ENCODE measurements at regions not wholly inside any gene's neighbourhood (a gene's known extent, or its start where the extent isn't known, plus 50 kb on each side); places are given as distances from the start of the nearest gene placed in this dataset.

DNA sequence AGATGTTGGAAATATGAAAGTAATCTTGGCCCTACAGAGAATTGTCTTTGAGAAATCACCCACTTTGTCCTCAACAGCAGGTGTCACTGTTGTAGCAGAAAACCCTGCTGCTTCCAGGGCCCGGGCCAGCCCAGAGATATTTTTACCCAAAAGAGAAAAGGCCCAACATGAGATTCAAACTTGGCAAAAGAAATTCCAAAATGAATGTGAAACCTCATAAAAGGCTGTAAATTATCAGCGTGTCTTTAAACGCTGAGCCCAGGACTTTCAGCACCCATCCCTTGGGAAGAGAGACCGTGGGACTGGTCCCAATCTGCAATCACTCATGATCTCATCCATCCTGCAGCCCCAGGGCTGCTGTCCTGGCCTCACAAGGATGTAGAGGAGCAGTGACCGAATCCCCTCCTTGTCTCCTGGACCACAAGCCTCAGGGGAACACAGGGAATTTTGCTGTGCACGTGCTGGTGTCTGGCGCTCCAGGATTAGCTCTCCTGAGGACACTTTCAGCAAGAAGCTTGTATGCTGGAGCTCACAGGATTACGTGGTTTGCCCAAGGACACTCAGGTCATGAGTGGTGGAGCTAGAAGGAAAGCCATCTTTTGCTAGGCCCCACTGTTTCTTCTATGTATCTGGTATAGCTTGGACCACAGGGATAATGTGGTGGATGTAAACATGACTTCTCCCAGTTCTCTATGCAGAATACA is 202.1 kb downstream of the RNF144A start:
- H3K4me3 ChIP-seq (ENCODE audit: low read depth, low read length), result no peak overlapping the region
- TF ChIP-seq, protein P1, sequence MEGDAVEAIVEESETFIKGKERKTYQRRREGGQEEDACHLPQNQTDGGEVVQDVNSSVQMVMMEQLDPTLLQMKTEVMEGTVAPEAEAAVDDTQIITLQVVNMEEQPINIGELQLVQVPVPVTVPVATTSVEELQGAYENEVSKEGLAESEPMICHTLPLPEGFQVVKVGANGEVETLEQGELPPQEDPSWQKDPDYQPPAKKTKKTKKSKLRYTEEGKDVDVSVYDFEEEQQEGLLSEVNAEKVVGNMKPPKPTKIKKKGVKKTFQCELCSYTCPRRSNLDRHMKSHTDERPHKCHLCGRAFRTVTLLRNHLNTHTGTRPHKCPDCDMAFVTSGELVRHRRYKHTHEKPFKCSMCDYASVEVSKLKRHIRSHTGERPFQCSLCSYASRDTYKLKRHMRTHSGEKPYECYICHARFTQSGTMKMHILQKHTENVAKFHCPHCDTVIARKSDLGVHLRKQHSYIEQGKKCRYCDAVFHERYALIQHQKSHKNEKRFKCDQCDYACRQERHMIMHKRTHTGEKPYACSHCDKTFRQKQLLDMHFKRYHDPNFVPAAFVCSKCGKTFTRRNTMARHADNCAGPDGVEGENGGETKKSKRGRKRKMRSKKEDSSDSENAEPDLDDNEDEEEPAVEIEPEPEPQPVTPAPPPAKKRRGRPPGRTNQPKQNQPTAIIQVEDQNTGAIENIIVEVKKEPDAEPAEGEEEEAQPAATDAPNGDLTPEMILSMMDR (IDR thresholded peaks at IDR 0.05; ENCODE audit: control insufficient read depth, extremely low read depth, insufficient read depth), result peak; percentile 76
- DNase-seq (ENCODE audit: low read depth), result no peak

DNA sequence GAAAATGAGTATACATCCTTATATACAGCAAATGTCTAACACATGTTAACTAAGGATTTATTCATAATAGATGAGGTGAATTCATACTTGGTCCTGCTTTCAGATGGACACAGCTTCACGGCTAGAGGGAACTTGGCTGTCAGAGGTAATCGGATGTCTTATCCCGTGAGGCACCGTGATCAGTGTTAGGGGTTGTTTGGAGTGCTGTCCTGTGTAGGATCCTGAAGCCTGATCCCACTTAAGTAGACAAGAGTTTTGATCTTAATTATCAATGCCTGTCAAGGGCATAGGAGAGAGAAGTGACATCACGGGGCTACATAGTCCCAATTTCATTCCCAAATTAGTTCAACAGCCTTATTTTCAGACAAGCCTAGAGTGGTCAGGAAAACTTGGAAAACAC is 204.6 kb downstream of the RNF144A start:
- no peak for DNase-seq (ENCODE audit: low read depth)
- TF ChIP-seq, protein P1 (IDR thresholded peaks at IDR 0.05; ENCODE audit: control insufficient read depth, extremely low read depth, insufficient read depth), result no peak
- no peak overlapping the region for H3K4me3 ChIP-seq (ENCODE audit: low read depth, low read length)

DNA sequence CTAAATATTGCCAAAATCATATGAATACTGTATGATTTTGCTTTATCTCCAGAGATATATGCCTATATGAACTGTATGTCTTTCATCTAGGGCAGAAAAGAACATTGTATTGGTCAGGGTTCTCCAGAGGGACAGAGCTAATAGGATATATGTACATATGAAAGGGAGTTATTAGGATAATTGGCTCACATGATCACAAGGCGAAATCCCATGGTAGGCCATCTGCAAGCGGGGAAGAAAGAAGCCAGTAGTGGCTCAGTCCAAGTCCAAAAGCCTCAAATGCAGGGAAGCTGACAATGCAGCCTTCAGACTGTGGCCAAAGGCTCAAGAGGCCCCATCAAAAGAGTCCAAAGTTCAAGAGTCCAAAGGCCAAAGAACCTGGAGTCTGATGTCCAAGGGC is 209.9 kb downstream of the RNF144A start:
- no peak overlapping the region for H3K4me3 ChIP-seq (ENCODE audit: low read depth, low read length)
- TF ChIP-seq, protein P1 (IDR thresholded peaks at IDR 0.05; ENCODE audit: control insufficient read depth, extremely low read depth, insufficient read depth), result no peak
- DNase-seq (ENCODE audit: low read depth), result no peak

DNA sequence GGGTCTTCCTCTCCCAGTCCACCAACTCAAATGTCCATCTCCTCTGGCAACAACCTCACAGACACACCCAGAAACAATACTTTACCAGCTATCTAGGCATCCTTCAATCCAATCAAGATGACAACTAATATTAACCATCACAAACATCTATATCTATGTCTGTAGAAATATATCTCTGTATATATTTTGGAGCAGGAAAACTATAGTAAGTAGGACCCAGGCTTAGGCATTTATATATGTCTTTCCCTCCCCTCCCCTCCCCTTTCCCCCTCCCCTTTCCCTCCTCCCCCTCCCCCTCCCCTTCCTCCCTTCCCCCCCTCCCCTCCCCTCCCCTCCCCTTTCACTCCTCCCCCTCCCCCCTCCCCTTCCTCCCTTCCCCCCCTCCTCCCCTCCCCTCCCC is 210.5 kb downstream of the RNF144A start:
- H3K4me3 ChIP-seq (ENCODE audit: low read depth, low read length), result no peak overlapping the region
- no peak for DNase-seq (ENCODE audit: low read depth)
- TF ChIP-seq, protein P1 (IDR thresholded peaks at IDR 0.05; ENCODE audit: control insufficient read depth, extremely low read depth, insufficient read depth), result no peak

- no peak for DNase-seq (ENCODE audit: low read depth)
- TF ChIP-seq, protein P1 (IDR thresholded peaks at IDR 0.05; ENCODE audit: control insufficient read depth, extremely low read depth, insufficient read depth), result no peak
- no peak overlapping the region for H3K4me3 ChIP-seq (ENCODE audit: low read depth, low read length)
Observed at GRCh38 chr2:7131261-7131660, 214.0 kb downstream of the RNF144A start.

DNA sequence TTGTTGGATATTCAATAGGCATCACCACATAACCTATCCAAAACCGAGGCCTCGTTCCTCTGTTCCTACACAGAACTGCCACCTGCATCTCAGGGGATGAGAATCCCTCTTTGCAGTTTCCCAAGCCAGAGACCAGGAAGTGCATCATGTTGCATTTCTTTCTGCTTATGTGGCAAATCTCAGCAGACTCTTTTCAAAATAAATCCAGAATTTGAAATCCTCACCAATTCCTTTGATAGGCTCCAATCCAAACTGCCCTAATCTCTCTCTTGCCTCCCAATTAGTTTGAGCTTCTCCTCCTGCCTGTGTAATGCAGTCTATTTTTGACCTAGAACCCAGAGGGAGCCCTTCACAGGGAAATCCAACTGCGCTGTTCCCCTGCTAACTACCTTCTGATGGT is 215.5 kb downstream of the RNF144A start:
- DNase-seq (ENCODE audit: low read depth), result no peak
- TF ChIP-seq, protein P1 (IDR thresholded peaks at IDR 0.05; ENCODE audit: control insufficient read depth, extremely low read depth, insufficient read depth), result no peak
- no peak overlapping the region for H3K4me3 ChIP-seq (ENCODE audit: low read depth, low read length)

GRCh38 chr2:7133521-7133920 is 216.3 kb downstream of the RNF144A start:
- TF ChIP-seq, protein P1 (IDR thresholded peaks at IDR 0.05; ENCODE audit: control insufficient read depth, extremely low read depth, insufficient read depth), result no peak
- no peak for DNase-seq (ENCODE audit: low read depth)
- H3K4me3 ChIP-seq (ENCODE audit: low read depth, low read length), result no peak overlapping the region
